ENCODE measurements at regions not wholly inside any gene's neighbourhood (a gene's known extent, or its start where the extent isn't known, plus 50 kb on each side); places are given as distances from the start of the nearest gene placed in this dataset.

DNA sequence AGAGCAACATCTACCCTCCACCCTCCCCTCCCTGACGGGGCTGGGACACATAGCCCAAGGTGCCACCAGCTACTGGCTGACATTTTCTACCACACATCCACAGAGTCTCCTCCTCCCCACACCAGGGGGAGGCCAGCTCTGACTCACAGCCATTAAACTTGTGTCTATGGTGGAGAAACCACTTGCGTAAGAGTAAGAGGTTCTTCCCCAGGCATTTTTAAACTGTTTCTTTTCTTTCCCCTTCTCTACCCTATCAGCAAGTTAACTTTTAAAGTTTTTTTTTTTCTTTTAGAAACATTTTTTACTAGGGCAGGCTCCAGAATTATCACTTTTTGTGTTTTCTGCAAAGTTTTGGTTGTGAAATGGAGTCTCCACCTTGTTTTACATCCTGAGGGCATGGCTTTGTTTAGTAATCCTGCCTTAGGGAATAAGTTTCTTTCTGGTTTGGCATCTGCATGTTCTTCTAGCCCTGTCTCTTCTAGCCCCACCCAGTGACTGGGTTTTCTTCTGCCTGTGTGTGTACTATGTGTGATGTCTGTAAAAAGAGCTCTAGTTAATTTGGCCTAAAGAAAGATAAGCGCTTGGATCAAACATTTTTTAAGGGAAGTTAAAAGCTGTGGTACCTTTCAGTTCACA lies 148.8 kb upstream of the GADL1 start:
- dilution Hi-C loops (cut with MboI; ENCODE audit: extremely low pct_ligation_motif_present, low sequenced_read_pairs) = no loop called here
- Histone ChIP-seq H3K27ac (ENCODE audit: control insufficient read depth, insufficient read depth, low read length) (peak overlapping the region; percentile 1), H3K79me2 (ENCODE audit: control insufficient read depth, insufficient read depth, low read length) (no peaks in the 10 kb centered on the region), H3K4me3 (ENCODE audit: control insufficient read depth in 2 of 3, extremely low read depth in 1 of 3, insufficient read depth in 2 of 3, low read depth in 1 of 3, low read length in 3 of 3) (no peak overlapping the region), H2AFZ (ENCODE audit: control insufficient read depth, low read length) (no peak overlapping the region), H3K36me3 (ENCODE audit: control insufficient read depth in 2 of 2, extremely low read depth in 1 of 2, insufficient read depth in 2 of 2, low read length in 2 of 2) (no peaks in the 10 kb centered on the region), H3K4me2 (ENCODE audit: control insufficient read depth, extremely low read depth, insufficient read depth, low read depth, low read length) (peak overlapping the region; percentile 6), H4K20me1 (ENCODE audit: control insufficient read depth, extremely low read depth, insufficient read depth, low read length) (no peaks in the 10 kb centered on the region), H3K9me3 (ENCODE audit: control insufficient read depth, low read depth, low read length) (peaks cover 2% of the 10 kb centered on the region), H3K27me3 (ENCODE audit: control insufficient read depth, extremely low read depth, insufficient read depth, low read length) (no peaks in the 10 kb centered on the region), H3K9ac (ENCODE audit: control insufficient read depth, extremely low read depth, insufficient read depth, low read length) (no peak overlapping the region), H3K4me1 (ENCODE audit: control insufficient read depth, extremely low read depth, insufficient read depth, low read length) (peaks cover 40% of the 10 kb centered on the region), H3K9me1 (ENCODE audit: control insufficient read depth, extremely low read depth, insufficient read depth, low read length) (no peaks in the 10 kb centered on the region)
- DNase-seq (ENCODE audit: low read depth, low spot score) = peak; percentile 35
- TF ChIP-seq, protein P1, sequence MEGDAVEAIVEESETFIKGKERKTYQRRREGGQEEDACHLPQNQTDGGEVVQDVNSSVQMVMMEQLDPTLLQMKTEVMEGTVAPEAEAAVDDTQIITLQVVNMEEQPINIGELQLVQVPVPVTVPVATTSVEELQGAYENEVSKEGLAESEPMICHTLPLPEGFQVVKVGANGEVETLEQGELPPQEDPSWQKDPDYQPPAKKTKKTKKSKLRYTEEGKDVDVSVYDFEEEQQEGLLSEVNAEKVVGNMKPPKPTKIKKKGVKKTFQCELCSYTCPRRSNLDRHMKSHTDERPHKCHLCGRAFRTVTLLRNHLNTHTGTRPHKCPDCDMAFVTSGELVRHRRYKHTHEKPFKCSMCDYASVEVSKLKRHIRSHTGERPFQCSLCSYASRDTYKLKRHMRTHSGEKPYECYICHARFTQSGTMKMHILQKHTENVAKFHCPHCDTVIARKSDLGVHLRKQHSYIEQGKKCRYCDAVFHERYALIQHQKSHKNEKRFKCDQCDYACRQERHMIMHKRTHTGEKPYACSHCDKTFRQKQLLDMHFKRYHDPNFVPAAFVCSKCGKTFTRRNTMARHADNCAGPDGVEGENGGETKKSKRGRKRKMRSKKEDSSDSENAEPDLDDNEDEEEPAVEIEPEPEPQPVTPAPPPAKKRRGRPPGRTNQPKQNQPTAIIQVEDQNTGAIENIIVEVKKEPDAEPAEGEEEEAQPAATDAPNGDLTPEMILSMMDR (optimal IDR thresholded peaks at IDR 0.05 in 1 of 3, IDR thresholded peaks at IDR 0.05 in 1 of 3, conservative IDR thresholded peaks at IDR 0.05 in 1 of 3; ENCODE audit: extremely low read depth in 1 of 3, insufficient read depth in 2 of 3, low read length in 3 of 3) = no peak
- TF ChIP-seq EZH2 (IDR thresholded peaks at IDR 0.05; ENCODE audit: low read length) = no peak
- peak; percentile 20 for FAIRE-seq

DNA sequence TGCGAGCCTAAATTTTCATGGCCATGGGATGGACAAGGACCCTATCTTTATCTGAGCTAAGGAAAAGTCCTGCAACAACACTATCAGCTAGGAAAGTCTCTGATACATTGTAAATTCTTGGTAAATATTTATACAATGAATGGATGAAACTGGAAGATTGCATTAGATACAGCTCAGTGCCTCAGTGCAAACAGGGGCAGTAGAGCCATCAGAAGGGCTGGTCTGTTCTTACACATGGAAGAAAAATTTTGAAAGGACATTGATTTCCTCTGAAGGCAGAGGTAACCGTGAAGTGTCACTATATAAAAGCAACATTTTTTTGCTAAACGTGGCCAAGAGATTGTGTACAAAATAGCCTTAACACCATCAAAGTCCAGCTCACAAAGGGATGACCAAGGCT lies 153.2 kb upstream of the GADL1 start:
- H3K4me1 ChIP-seq (ENCODE audit: control insufficient read depth, extremely low read depth, insufficient read depth, low read length) = peaks cover 14% of the 10 kb centered on the region

More for the DNA sequence above, 153.2 kb upstream of the GADL1 start:
- DNase-seq (ENCODE audit: low read depth, low spot score) = no peak
- no peaks in the 10 kb centered on the region for H3K9me1 ChIP-seq (ENCODE audit: control insufficient read depth, extremely low read depth, insufficient read depth, low read length)
- H3K27me3 ChIP-seq (ENCODE audit: control insufficient read depth, extremely low read depth, insufficient read depth, low read length) = no peaks in the 10 kb centered on the region
- no peaks in the 10 kb centered on the region for H3K79me2 ChIP-seq (ENCODE audit: control insufficient read depth, insufficient read depth, low read length)
- H3K4me2 ChIP-seq (ENCODE audit: control insufficient read depth, extremely low read depth, insufficient read depth, low read depth, low read length) = no peak overlapping the region
- dilution Hi-C loops (cut with MboI; ENCODE audit: extremely low pct_ligation_motif_present, low sequenced_read_pairs) = no loop called here
- no peak for FAIRE-seq
- no peaks in the 10 kb centered on the region for H3K9me3 ChIP-seq (ENCODE audit: control insufficient read depth, low read depth, low read length)
- H4K20me1 ChIP-seq (ENCODE audit: control insufficient read depth, extremely low read depth, insufficient read depth, low read length) = no peaks in the 10 kb centered on the region
- H3K27ac ChIP-seq (ENCODE audit: control insufficient read depth, insufficient read depth, low read length) = no peak overlapping the region
- H3K9ac ChIP-seq (ENCODE audit: control insufficient read depth, extremely low read depth, insufficient read depth, low read length) = no peak overlapping the region
- H3K4me3 ChIP-seq (ENCODE audit: control insufficient read depth in 2 of 3, extremely low read depth in 1 of 3, insufficient read depth in 2 of 3, low read depth in 1 of 3, low read length in 3 of 3) = no peak overlapping the region
- H2AFZ ChIP-seq (ENCODE audit: control insufficient read depth, low read length) = no peak overlapping the region
- no peaks in the 10 kb centered on the region for H3K36me3 ChIP-seq (ENCODE audit: control insufficient read depth in 2 of 2, extremely low read depth in 1 of 2, insufficient read depth in 2 of 2, low read length in 2 of 2)
- TF ChIP-seq EZH2 (IDR thresholded peaks at IDR 0.05; ENCODE audit: low read length) = no peak
- TF ChIP-seq, protein P1 (optimal IDR thresholded peaks at IDR 0.05 in 1 of 3, IDR thresholded peaks at IDR 0.05 in 1 of 3, conservative IDR thresholded peaks at IDR 0.05 in 1 of 3; ENCODE audit: extremely low read depth in 1 of 3, insufficient read depth in 2 of 3, low read length in 3 of 3) = no peak

All from keratinocyte (primary cell).